ENCODE measurements at regions not wholly inside any gene's neighbourhood (a gene's known extent, or its start where the extent isn't known, plus 50 kb on each side); places are given as distances from the start of the nearest gene placed in this dataset.

DNA sequence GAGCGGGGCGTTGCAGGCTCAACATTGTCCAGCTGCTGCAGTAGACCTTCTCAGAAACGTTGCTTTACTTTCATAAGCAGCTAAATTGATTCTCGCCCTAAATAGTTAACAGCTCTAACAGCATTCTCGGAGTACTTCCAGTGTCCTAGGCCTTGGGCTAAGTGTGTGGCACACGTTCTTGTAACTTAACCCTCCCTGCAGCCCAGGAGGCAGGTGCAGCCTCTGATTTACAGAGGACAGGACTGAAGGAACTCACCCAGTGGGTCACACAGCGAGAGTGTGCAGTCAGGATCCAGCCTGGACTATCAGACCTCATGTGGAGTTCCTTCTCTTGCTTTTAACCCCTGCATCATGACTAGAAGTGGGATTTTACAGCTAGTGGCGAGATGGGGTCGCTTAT lies 312.8 kb upstream of the C2CD4B start:
- no peak for DNase-seq

DNA sequence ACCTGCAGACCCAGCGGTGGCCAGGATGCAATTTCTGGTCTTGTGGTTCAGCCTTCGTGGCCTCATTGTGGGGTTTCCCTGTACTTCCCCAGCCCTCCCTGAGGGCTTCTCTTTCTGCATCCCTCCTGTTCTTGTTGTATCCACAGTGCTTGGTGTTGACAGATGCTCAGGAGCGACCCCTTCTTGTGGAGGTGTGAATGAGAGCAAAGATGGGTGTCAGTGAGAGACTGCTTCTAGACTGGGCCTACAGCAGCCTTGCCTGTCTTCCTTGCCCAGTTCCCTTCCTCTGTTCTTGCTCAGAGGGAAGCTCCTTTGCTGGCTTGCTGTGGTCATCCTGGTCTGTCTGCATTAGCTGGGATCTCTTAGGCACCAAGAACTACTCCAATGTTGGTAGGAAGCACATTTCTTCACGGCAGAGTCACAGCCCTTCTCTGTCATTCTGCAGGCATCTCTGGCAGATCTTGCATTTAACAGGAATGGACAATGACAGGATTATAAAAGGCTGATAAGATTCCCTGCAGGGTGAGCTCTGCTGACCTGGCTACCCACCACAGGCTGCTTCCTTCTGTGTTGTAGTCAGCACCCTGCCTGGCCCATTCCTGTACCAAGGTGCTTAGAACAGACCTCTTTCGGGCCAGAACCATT lies 317.8 kb upstream of the C2CD4B start:
- DNase-seq: no peak

DNA sequence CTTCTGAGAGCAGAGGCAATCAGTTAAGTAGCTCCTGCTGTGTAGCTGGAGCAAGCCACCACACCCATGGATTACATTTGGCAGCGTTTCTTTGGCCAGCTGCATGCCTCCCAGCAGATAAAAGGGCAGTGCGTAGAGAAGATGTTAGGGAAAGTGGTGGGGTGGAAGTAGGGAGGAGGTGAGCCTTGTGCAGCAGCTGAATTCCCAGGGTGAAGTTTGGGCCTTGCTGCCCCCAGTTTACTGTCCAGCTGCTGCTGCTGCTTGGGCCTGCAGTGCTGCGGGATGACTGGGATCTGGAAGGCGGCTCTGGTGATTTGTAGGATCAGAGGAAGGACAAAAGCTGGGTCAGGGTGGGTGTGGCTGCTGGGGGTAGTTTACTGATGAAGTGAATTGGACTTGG lies 318.7 kb upstream of the C2CD4B start:
- no peak for DNase-seq

DNA sequence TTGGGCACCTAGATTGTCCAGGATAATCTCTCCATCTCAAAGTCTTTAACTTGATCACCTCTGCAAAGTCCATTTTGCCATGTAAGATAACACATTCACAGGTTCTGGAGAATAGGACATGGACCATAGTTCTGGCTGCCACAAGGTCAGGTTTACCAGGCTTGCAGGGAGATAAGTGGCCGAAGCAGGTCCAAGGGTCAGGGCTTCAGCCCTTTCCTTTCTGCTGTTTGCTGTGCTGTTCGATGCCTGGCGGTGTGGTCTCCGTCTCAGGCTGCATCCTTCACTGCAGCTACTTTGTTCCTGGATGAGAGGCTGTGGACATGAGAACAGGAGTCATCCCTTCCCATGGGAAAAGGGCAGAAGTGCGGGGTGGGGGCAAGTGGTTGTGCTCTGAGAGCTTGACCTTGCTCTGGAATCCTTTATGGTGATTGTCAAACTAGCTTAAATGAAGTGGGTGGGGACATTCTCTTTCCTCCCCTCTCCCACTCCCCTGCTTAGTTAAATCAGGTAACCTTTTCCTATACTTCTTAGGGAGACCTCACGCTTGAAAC lies 320.2 kb upstream of the C2CD4B start:
- DNase-seq: no peak

DNA sequence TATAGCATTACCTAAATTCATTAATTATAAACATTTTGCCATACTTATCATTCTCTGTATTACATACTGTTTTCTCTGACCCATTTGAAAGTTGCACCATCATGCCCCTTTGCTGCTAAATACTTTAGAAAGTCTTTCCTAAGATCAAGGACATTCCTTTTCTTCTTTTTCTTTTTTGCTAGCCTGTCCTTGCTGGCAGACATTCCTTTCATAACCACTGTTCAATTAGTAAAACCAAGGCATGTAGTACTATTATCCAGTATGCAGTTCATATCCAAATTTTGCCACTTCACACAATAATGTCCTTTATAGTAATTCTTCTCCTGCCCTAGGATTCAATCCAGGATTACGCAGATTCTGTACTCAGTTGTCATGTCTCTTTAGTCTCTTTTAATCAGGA lies 321.0 kb upstream of the C2CD4B start:
- DNase-seq: no peak

DNA sequence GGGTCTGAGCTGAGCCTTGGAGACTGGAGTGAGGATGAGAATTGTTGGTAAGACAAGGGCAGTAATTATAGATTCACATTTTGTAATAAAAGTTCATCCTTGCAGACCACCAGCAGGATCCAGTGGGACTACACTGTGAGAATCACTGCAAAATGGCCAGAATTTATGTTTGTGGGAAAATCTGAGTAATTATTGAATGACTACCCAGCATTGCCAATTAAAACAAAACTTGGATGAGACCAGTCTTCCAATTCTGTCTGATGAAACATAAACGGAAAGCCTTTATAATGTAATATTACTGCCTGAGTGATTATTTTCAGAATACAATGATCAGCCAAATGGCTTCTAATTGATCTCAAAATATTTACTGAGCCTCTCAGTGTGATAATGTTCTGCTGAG lies 323.3 kb upstream of the C2CD4B start:
- no peak for DNase-seq

DNA sequence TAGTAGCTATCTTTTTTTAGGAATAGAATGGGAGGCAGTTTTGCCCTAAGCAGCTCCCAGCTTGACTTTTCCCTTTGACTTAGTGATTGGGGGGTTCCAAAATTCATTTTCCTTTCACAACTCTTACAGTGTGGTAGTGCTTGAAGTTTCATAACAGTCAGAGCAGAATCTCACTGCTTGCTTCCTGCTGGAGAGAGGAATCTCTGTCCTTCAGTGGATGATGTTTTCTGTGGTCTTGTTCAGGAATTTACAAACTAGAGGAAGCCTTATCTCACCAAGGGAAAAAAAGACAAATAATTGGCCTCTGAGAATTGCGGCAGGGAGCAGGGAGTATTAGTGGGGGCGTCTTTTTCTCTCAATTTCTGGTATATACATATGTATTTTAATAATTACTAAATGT lies 326.6 kb upstream of the C2CD4B start:
- no peak for DNase-seq

DNA sequence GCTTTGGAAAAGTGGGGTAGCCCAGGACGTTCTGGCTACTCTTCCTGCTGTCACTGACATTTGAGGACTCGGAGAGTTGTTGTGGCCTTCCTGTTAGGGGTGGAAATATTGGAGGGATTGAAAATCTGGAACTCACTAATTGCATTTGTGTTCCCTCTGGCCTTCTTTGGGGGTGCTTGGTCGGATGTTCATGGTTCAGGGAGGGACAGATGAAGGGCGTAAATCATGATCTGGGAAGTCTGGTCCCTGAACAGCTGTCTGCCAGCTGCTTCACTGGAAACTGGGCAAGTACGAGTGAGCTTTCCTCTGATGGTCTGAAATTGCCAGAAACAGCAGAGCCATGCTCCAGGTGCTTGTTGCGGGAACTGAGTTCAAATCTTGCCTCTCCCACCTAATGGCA lies 327.8 kb upstream of the C2CD4B start:
- no peak for DNase-seq

DNA sequence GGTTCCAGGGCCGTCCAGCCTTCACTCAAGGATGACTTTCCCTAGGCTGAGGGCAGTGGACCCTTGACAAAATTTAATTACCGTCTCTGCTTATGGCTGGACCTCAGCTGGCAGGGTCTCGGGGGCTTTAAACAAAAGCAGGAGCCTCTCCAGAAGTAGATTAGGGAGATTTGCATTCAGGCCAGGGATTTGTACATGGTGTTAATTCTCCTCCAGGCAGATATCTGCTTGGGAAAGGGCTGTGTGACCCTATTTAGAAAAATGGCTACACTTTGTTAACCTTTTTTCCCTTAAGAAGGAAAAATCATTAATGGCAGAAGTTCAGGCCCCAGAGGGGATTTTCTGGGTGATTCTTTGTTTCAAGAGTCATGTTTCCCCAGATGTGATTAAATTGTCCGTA lies 329.1 kb upstream of the C2CD4B start:
- DNase-seq: no peak

DNA sequence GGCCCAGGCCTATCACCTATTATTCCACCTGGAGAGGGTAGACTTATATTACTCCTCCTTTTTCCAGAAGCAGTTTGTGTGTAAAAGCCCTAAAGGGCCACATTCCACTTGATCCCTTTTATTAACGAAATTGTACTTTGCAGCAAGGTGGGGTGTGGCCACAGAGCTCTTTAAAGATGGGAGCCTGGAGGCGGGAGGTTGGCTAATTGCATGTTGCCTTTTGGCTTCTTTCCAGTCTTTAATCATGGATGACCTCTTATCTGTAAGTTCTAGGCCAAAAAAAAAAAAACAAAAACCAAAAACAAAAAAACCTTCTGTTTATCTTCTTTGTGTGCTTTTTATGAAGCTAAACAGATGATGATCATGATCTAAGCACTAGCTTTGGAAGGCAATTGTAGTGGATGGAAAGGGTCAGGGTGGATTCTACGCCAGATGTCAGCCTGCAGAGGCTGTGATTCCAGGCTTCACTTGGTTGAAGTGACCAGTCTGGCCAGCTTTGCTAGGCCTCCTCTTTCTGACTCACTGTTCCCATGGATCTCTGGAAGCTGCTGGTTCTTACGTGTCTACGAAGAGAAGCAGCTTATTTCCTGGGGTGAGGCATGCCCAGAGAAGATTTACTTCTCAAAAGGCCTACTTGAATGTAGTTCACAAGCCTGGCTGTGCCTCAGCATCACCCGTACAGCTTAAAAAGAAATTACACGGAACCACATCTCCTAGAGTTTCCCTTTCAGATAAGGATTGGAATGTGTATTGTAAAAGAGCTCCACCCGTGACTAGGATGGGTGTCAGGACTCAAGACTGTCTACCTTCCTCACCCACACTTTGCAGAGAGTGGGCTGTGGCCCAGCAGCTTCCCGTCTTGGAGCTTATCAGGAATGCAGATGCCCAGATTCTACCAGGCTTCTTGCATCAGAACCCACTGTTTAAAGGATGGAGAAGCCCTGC lies 330.9 kb upstream of the C2CD4B start:
- no peak for DNase-seq

DNA sequence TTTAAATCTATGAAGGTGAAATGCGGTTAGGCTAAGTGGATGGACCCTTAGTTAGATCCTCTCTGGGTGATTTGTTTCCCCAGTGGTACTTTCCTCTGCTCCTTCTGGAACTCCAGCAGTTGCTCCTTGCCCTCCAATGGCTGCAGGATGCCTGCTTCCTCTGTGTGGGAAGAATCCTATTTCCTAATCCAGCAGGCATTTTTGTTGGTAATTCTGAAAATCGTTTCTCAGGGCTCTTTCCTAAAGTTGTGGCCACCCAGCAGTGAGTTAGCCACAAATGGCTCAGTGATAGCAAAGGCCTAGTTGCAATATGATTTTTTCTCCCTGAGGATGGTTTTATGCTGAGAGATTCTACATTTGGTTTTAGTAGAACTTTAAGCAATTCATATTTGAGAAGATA lies 332.3 kb upstream of the C2CD4B start:
- DNase-seq: no peak

DNA sequence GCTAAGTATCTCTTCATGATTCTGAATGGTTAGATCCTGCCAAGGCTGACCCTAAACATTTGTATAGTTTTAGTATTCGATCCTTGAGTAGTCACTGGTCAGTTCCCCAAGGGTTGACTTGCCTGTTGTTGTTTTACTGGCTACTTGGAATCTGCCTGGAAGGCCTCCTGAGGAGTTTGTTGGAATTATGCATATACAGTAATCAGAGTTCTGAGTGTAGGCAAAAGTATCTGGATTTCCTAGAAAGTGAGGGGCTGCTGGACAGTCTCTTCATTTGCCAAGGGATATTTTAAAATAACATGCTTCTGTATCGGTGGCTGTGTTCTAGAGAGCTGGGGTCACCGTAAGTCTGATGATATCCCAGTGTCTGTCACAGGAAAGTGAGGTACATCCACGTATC lies 333.2 kb upstream of the C2CD4B start:
- no peak for DNase-seq

DNA sequence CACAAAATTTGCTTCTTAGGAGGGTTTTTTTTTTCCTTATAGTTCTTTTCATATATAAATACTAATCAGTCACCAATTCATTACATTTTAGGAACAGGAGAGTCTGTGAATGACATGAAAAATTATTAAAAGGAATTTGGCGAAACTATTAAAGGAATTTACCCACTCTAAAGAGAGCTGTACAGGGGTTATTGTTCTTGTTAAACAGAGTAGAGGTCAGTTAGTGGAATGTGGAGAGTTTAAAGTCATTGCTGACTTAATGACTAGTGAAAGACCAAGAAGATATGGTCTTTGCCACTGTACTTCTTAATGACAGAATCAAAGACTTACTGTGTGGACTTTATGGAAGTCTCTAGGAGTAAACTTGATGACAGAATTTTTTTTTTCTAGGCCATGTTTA lies 333.6 kb upstream of the C2CD4B start:
- no peak for DNase-seq

DNA sequence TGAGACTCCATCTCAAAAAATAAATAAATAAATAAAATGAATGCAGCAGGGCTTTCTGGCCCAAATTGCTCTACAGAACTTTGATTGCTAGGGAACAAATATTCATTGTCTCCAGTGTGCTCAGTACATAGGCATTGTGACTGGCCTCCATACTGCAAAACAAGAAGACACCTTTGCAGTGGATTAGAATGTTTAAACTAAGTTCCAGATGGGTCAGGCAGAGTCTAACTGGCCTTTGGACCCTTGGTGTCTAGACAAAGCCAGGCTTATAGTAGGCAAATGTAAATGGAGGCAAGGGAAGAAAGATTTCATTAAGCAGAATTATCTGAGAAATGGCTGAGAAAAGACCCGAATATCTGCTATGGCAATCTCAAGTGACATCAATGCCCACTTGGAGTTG lies 335.2 kb upstream of the C2CD4B start:
- DNase-seq: no peak

DNA sequence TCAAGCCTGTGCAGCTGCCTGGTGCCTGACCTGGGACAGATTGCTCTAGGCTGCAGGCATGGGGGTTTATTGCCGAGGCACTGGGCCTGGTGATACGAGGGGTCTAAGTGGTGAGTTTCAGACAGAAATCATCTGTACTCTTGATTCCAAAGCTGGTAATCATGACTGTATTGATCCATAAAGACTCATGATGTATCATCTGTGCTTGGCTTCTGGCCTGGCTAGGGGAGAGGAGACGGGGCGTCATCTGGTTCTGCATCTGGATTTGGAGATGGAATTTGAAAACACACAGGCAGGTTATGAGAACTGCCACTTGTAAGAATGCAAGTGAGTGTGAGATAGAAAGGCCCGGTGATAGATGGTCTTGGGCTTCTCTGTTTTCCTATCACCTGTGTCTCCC lies 337.4 kb upstream of the C2CD4B start:
- DNase-seq: no peak

DNA sequence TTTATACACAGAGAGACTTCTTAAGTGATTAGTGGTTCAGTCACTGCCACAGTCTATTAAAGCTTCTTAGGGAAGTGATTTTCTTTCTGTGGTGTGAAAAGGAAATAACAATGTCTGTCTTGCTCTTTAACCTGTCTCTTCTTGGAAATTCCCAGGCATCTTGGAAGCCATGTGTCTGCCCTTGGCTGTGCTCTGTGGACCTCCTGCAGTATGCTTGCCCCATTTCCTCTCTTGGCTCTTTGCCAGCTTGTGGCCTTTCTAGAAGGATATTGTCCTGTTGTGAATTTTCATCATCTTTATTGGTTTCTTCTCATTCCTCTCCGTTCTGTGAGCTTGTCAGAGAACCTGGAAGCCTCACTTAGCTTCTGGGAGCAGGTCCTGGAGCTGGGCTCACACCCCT lies 338.4 kb upstream of the C2CD4B start:
- no peak for DNase-seq

DNA sequence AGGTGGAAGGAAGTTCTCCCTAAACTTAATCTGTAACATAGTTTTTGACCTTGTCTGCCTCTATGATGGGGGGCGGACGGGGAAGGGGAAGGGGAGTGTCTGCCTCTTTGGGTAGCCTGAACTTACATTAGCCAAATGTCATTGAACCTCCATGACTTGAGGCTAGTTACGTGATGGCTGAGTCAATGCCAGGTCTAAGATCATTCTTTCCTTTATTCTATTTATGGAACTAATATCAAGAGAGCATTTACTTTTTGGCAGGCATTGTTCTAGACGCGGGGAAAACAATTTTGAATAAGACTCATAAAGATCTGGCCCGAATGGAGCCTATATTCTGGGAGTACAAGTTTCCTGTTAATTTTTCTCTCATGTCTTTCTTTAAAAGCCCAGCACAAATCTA lies 340.7 kb upstream of the C2CD4B start:
- no peak for DNase-seq

DNA sequence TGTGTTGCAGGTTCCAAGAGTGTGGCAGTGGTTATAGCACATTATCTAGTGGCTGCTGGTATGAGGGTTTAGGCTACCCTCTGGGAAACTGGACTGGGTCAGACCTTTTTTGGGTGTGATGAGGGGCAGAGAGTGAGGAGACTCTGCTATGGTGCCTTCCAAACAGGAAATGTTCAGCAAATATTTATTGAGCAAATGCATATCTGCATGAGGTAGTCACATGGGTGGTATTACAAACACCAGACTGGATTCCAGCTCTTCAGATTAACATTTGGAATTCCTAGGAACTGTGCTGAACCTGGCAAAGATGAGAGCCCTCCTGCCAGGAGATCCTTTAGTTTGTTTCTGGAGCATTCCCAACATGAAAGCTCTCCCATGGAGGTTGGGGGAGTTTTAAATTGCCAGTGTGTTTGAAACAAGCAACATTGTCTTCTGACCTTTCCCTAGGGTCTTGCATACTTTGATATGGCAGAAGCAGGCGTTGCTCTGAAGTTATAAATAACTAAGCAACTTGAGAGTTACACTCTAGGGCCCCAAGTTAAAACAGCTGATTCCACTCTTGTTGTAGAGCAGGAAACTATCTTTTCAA lies 341.2 kb upstream of the C2CD4B start:
- DNase-seq: no peak

DNA sequence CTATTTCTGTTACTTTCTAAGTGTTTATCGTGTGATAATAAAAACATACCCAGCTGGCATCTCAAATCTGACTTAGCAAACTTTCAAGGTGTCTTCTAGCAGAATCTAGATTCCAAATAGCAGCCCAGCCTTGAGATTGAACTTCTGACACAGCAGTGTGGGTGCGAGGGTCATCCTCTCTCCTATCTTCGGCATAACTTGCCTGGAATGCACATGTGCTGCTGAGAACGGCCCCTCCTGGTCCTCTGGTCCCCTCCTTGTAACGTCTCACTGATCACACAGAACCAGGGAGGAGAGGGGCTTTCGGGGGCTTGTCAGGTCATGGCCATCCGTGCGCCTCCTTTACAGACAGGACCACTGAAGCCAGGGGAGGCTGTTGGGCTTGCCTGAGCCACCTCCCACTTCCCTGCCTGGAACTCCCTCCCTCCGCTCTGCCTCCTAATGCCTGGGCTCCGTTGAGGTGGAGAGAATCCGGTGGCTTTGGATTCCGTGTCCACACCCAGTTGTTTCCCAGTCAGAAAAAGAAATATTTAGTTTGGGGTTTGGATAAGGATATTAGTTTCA lies 344.4 kb upstream of the C2CD4B start:
- DNase-seq: no peak

DNA sequence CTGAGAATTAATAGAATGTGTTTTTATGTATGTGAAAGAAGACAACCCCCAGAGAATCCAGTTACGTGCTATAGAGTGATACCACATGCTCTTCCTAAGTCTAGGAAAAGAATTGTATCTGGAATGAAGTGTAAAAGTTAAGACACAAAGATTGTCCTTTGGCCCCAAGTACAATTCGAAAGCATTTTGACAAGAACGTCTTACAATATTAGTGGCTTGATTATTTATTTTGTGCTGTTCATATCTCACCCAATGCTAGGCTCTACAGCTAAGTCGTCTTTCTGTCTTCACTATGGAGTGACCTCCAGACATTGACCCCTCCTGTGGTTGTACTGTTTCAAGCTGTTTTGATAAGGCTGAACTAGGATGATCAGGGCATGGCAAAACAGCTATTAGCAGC lies 345.7 kb upstream of the C2CD4B start:
- no peak for DNase-seq

DNA sequence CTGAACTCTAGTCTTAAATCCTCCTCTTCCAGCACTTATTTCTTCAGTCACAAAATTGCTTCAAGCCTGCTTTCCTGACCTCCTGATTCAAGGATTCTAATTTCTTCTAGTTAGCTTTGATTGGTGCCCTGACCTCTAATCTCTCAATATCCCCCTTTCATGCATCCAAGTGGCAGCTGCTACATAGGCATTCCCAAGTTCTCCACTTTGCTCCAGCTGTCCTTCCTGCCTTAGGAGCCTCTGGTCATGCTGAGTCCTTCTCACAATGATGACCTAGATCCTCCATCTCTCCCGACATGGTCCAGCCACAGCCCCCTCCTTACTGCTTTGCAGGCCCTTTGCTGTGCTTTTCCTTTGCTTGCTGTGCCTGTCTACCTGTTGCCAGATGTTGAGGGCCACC lies 347.8 kb upstream of the C2CD4B start:
- DNase-seq: no peak

DNA sequence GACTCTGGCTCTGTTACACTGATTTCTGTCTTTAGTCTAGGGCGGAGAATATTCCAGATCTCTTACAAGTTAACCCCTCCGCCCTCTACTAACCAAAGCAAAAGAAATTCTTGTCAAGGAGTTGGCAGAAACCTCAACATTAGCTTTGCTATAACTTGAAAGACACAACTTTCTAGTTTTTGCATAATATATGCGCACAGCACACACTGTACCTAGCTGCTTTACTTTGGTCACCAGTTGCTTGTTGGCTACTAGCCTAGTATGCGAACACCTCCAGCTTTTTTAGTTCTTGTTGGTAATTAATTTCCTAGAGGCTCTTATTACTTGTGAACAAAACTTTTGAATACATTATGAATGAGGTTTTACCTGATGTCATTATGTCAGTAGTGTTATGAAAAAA lies 348.8 kb upstream of the C2CD4B start:
- no peak for DNase-seq

DNA sequence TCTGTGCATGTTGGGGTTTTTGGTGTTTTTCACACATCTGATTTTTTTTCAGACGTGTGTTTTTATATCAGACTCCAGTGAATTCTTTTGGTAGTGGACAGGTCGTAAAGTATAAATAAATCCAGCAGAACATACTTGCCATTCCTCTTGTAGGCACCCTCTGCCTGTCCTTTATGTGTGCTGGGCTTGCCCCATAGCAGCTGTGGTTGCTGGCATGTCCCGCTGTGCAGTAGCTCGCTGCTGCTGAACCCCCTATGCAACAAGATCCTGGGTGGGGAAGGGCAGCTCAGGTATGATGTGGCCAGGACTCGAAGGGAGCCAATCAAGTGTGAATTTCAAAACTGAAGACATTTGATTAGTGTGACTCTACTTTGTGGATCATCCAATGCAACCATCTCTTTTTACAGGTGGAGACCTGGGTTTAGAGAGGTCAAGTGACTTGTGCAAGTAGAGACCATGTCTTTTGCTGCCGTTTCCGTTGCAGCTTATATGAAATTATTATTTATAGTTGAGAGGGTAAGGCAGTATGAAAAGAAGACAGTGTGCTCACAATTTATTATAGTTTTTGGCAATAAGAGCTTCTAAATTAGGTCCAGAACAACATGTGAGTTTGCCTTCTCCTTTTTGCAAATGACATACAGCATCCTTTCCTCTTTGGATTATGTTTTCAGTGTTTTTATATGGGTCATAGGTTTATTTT lies 350.8 kb upstream of the C2CD4B start:
- DNase-seq: no peak

All from NCI-H1092 (cell line).